ENCODE measurements at regions not wholly inside any gene's neighbourhood (a gene's known extent, or its start where the extent isn't known, plus 50 kb on each side); places are given as distances from the start of the nearest gene placed in this dataset.

DNA sequence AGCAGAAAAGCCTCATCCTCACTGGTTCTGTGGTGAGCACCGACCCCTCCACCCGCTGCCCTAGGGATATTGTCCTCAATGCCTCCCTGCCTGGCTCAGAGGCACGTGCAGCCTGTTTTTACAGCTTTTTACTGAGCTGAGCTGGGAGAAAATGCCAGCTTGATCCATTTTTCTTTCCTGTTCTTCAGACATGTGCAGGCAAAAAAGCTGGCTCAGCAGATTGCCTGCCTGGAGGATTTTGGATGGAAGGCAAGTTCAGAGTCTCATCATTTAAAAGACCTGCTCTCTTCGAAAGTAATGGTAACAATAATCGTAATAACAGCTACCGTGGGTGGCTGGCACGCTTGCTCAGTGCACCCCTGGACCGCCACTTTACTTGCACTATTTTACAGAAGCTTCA, 135.0 kb upstream of the SMIM23 start:
- TF ChIP-seq, protein P1, sequence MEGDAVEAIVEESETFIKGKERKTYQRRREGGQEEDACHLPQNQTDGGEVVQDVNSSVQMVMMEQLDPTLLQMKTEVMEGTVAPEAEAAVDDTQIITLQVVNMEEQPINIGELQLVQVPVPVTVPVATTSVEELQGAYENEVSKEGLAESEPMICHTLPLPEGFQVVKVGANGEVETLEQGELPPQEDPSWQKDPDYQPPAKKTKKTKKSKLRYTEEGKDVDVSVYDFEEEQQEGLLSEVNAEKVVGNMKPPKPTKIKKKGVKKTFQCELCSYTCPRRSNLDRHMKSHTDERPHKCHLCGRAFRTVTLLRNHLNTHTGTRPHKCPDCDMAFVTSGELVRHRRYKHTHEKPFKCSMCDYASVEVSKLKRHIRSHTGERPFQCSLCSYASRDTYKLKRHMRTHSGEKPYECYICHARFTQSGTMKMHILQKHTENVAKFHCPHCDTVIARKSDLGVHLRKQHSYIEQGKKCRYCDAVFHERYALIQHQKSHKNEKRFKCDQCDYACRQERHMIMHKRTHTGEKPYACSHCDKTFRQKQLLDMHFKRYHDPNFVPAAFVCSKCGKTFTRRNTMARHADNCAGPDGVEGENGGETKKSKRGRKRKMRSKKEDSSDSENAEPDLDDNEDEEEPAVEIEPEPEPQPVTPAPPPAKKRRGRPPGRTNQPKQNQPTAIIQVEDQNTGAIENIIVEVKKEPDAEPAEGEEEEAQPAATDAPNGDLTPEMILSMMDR (IDR thresholded peaks at IDR 0.05; ENCODE audit: insufficient read depth, low read length, poor library complexity, severe bottlenecking): no peak
- no peak for TF ChIP-seq EZH2phosphoT487 (conservative IDR thresholded peaks at IDR 0.05; ENCODE audit: low read length)
